ENCODE measurements at regions not wholly inside any gene's neighbourhood (a gene's known extent, or its start where the extent isn't known, plus 50 kb on each side); places are given as distances from the start of the nearest gene placed in this dataset.
A peak's percentile ranks its signal among the peaks of the same experiment; 100 is the strongest.
"Not testable (repeated sequence)": the region's sequence is repeated elsewhere in the genome, so short reads cannot be mapped to it uniquely, and the experiment has no call there.

DNA sequence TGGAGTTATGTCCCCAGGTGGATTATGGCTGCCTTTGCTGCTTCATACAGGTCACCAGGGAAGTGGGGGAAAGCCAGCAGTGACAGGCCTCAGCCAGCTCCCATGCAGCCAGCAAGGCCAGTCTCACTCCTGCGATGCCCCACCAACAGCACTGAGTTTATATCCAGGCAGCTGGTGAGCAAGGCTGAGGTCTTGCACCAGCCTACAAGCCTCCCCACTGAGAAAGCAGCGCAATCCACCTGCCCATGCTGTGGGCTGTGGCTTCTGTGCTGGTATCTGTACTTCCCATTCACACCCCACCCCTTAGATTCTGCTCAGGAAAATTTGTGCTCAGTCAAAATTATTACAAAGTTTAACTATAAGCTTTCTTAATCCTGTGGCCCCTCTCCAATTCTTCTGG, 153.5 kb downstream of the HHIP start:
- DNase-seq (ENCODE audit: low spot score), result no peak

DNA sequence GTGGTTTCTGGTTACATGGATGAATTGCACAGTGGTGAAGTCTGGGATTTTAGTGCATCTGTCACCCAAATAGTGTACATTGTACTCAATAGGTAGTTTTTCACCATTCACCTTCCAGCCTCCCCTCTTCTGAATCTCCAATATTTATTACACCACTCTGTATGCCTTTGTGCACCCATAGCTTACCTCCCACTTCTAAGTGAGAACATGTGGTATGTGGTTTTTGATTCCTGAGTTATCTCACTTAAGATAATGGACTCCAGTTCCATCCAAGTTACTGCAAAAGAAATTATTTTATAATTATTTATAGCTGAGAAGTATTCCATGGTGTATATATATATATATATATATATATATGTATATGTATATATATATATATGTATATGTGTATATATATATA, 155.8 kb downstream of the HHIP start:
- no peak for DNase-seq (ENCODE audit: low spot score)

GRCh38 chr4:144808034-144808433, 162.1 kb downstream of the HHIP start:
- no peak for DNase-seq (ENCODE audit: low spot score)

GRCh38 chr4:144809056-144809640, 163.2 kb downstream of the HHIP start:
- DNase-seq (ENCODE audit: low spot score), result no peak

DNA sequence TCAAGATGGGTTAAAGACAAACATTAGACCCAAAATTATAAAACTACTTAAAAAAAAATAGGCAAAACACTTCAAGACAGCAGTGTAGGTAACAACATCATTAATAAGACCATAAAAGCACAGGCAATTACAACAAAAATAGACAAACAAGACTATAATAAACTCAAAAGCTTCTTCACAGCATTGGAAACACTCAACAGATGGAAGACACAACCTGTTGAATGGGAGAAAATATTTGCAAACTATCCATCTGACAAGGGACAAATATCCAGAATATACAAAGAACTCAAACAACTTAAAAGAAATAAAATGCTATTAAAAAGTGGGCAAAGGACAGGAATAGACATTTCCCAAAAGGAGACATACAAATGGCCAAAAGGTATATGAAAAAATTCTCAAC, 170.7 kb downstream of the HHIP start:
- DNase-seq (ENCODE audit: low spot score), result no peak

GRCh38 chr4:144817081-144817480, 171.1 kb downstream of the HHIP start:
- DNase-seq (ENCODE audit: low spot score), result no peak

DNA sequence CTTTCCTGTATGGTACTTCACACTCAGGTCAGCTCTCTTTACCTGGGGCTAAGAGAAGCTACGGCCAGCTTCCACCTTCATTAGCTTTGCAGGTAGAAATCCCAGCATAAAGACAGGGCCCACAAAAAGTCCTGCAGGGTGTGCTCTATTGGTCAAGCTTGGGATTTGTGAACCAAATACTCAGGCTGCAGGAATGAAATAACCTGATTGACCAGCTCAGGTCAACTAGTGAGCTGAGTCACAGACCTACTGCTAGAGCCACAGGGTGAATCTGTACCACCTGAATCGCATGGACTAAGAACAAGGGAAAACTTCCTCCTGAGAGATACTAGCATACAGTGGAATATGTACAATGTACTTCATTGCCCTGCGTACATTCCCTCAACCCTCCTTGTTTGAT, 172.2 kb downstream of the HHIP start:
- no peak for DNase-seq (ENCODE audit: low spot score)

DNA sequence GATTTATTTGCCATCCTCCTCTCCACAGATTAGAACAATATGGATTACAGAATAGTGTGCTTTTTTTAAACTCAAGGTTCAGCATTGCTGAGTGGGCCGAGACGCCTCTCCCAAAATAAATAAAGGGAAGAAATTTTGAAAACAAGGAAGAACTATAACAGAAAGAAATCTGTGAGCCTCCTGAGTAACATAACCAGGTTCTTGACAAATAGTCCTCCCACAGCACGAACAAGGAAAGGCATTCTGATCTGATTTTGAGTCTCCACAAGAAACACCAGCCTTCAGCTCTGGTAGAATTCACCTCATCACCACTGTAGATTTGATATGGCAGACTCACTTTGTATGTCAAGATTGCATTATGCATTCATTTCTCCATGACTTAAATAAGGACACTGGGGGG, 173.6 kb downstream of the HHIP start:
- DNase-seq (ENCODE audit: low spot score), result no peak

DNA sequence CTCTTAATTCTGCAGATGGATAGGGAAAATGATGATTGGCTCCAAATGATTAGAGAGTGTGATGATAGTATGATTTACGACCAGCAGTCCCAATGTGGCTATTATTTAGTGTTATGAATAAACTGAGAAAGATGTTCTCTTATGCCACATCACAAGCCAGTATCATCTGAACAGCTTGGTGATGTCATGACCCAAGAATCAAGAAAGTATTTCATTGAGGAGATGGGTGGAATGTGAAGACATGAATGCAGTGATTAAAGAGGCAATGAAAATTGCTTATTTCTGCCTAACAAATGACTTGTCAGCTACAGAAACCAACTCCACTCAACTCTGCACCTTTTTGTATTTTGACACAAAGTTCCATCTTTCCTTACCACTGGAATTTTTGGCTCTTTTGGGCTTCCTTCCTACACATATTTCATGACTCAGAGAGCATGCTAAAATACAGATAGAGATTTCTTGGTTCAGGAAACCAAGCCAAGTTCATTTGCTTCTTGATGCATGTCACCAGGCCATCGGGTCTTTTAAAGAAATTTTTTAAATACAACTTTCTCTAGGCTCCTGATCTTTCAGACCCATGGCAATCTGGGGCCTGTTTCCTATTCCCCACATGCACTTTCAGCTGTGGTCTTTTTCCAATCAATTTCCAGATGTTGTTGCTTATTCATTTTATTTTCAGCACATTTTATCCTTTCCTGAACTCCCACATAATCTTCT, 174.2 kb downstream of the HHIP start:
- no peak for DNase-seq (ENCODE audit: low spot score)

- DNase-seq (ENCODE audit: low spot score), result no peak
Measured at GRCh38 chr4:144820728-144821085, 174.8 kb downstream of the HHIP start.

- peak; percentile 13 for DNase-seq (ENCODE audit: low spot score)
Measured at GRCh38 chr4:144831971-144832370, 186.0 kb downstream of the HHIP start.

DNA sequence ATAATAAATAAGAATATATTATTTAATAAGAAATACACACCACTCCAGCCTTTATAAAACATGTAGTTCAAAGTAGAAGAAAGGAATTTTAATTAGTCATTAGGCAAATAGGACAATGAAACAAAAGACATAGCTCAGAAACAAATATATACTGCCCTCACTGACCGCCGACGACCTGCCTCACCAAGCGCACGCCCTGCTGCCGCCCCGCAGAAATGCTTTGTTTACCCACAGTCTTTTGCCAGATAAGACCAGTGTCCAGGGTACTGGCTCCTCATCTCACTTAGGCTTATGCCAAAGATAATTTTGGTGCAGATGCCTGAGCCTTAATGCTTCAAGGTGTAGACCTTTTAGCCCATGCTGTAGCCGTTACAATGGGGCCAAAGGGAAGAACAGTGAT, 199.5 kb downstream of the HHIP start:
- DNase-seq (ENCODE audit: low spot score), result no peak

DNA sequence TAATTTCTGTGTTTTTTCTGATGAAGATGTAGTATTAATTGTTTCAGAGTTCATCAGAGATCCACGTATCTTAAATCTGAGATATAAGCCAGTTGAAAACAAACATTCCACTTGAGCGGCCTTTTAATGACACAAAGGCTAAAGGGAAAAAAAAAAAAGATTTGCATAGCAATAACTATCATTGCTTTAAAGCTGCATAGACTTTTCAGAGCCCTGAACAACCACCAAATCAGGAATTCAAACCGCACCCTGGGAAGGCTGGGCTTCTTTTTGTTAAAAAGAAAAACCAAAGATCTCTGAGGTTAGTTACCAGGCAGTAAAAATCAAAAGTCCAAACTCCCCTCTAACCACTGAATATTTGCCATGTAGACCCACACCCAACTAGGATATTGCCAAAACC, 206.0 kb downstream of the HHIP start:
- DNase-seq (ENCODE audit: low spot score), result no peak

GRCh38 chr4:144861471-144861870, 215.5 kb downstream of the HHIP start:
- DNase-seq (ENCODE audit: low spot score), result no peak

- no peak for DNase-seq (ENCODE audit: low spot score)
Measured at GRCh38 chr4:144862210-144862609, 216.3 kb downstream of the HHIP start.

GRCh38 chr4:144864891-144865290, 218.9 kb downstream of the HHIP start:
- DNase-seq (ENCODE audit: low spot score), result not testable (repeated sequence)

GRCh38 chr4:144868309-144868708, 222.4 kb downstream of the HHIP start:
- no peak for DNase-seq (ENCODE audit: low spot score)

- no peak for DNase-seq (ENCODE audit: low spot score)
Measured at GRCh38 chr4:144872508-144873225, 225.3 kb downstream of the ANAPC10 start.

GRCh38 chr4:144873226-144873990, 224.6 kb downstream of the ANAPC10 start:
- DNase-seq (ENCODE audit: low spot score), result no peak

- DNase-seq (ENCODE audit: low spot score), result peak; percentile 15
Measured at GRCh38 chr4:144894573-144894972, 203.4 kb downstream of the ANAPC10 start.

GRCh38 chr4:144899393-144899792, 198.6 kb downstream of the ANAPC10 start:
- no peak for DNase-seq (ENCODE audit: low spot score)

DNA sequence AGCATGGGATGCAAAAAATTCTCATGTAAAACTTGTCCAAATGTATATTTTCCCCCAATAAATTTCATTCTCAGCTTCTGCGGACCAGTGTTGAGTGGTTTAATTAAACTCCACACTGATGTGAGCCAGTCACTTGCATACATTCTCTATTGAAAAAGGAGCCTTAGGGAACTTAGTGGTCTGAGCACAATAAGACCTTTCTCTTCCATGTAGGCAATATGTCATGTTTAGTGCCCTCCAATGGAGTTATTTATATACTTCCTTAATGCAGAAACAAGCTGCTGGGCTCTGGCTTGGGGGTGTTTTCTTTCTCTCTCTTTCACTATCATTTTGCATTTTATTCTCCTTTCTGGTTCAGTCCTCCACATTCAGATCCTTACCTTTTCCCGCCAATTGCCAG, 196.9 kb downstream of the ANAPC10 start:
- DNase-seq (ENCODE audit: low spot score), result no peak

DNA sequence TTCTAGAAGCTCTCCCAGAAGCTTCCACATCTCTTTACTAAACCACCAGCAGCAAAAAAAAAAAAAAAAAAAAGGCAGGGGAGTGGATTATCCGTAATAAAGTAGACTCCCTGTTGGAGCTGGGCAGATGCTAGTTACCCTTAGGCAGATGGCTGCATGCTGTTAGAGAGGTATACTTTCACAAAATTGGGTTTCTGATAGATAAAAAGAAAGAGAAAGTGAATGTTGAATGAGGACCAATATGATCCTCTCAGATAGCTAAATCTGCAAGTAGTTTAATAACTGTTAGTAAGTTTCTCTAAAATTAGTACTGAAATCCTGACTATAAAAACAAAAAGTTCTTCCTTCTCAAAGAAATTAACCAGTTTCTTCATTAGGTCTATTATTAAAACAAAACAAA, 195.4 kb downstream of the ANAPC10 start:
- no peak for DNase-seq (ENCODE audit: low spot score)
